HL-60 (cell line): ENCODE measurements at regions not wholly inside any gene's neighbourhood (a gene's known extent, or its start where the extent isn't known, plus 50 kb on each side); places are given as distances from the start of the nearest gene placed in this dataset.

Experiments used
- CTCF ChIP-seq: IDR thresholded peaks from one replicate; pipeline ENCODE4 v1.5.1; 2011; ENCODE audit warnings: low read length, control low read depth, inconsistent platforms; ENCODE audit not compliant: insufficient read depth
- GABPA ChIP-seq: IDR thresholded peaks from 2 replicates; pipeline ENCODE4 v1.6.1; 2012; ENCODE audit warnings: low read depth
- POLR2AphosphoS5 ChIP-seq: IDR thresholded peaks from 2 replicates; pipeline ENCODE4 v1.6.1; 2012; ENCODE audit warnings: low read depth
- SPI1 ChIP-seq: IDR thresholded peaks from 2 replicates; pipeline ENCODE4 v1.6.1; 2012; ENCODE audit warnings: low read depth, mild to moderate bottlenecking, borderline replicate concordance
- TF ChIP-seq, protein P1 (sequence below): IDR thresholded peaks from 2 replicates; pipeline ENCODE4 v1.6.1; 2012; ENCODE audit warnings: low read depth; ENCODE audit not compliant: insufficient replicate concordance

GRCh38 chr2:16243411-16243996 lies 303.2 kb downstream of the MYCN start:
- TF ChIP-seq CTCF (no peak), SPI1 (no peak), GABPA (no peak), POLR2AphosphoS5 (no peak)
- TF ChIP-seq, protein P1, sequence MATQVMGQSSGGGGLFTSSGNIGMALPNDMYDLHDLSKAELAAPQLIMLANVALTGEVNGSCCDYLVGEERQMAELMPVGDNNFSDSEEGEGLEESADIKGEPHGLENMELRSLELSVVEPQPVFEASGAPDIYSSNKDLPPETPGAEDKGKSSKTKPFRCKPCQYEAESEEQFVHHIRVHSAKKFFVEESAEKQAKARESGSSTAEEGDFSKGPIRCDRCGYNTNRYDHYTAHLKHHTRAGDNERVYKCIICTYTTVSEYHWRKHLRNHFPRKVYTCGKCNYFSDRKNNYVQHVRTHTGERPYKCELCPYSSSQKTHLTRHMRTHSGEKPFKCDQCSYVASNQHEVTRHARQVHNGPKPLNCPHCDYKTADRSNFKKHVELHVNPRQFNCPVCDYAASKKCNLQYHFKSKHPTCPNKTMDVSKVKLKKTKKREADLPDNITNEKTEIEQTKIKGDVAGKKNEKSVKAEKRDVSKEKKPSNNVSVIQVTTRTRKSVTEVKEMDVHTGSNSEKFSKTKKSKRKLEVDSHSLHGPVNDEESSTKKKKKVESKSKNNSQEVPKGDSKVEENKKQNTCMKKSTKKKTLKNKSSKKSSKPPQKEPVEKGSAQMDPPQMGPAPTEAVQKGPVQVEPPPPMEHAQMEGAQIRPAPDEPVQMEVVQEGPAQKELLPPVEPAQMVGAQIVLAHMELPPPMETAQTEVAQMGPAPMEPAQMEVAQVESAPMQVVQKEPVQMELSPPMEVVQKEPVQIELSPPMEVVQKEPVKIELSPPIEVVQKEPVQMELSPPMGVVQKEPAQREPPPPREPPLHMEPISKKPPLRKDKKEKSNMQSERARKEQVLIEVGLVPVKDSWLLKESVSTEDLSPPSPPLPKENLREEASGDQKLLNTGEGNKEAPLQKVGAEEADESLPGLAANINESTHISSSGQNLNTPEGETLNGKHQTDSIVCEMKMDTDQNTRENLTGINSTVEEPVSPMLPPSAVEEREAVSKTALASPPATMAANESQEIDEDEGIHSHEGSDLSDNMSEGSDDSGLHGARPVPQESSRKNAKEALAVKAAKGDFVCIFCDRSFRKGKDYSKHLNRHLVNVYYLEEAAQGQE, result no peak
